ENCODE measurements at regions not wholly inside any gene's neighbourhood (a gene's known extent, or its start where the extent isn't known, plus 50 kb on each side); places are given as distances from the start of the nearest gene placed in this dataset.
A peak's percentile ranks its signal among the peaks of the same experiment; 100 is the strongest.

DNA sequence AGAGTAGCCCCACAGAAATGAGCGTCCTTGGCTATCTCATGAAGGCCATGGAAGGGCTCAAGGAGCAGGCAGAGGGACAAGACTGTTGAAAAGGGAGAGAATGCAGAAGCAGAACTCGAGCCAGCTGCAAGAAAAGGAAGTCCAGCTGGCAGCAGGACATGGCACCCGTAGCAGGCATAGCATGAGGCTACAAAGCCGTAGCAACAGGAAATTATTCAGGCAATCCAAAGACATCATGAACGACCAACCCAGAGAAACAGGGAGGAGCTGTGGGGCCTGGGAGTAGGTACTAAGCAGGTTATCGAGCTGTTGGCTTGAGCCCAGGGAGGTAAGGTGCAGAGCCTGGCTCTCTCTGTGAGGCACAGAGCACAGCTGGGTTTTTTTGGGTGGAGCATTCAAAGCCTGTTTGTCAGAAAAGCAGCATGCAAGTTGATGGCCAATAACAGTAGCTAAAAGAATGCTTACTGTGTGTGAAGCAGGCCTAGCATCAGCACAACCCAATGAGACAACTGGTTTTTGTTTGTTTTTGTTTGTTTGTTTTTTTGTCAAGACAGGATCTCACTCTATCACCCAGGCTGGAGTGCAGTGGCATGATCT is 144.0 kb upstream of the SMAD3 start:
- in situ Hi-C loops (cut with MboI), result no loop called here
- TF ChIP-seq CBX2 (IDR thresholded peaks at IDR 0.05; ENCODE audit: insufficient read depth, low read length, poor library complexity, severe bottlenecking), result no peak
- ChIA-PET POLR2A (interaction anchor here (0.7 to 2.3 kb wide), 3 partner anchors 11 to 96 kb away, joined by 3 to 7 read pairs (median 4); no protein-coding TSS in a partner anchor), CTCF (ENCODE audit: low intra/inter-chr PET ratio) (no interaction called here)
- H3K36me3 ChIP-seq (ENCODE audit: control insufficient read depth, insufficient read depth, low read length), result no peaks in the 10 kb centered on the region
- H3K79me2 ChIP-seq (ENCODE audit: control insufficient read depth, insufficient read depth, low read length), result no peaks in the 10 kb centered on the region
- H3K9ac ChIP-seq (ENCODE audit: insufficient read depth in 1 of 2, low read depth in 2 of 2, low read length in 2 of 2), result no peak overlapping the region
- 16% methylated on average over 5 of the region's 6 CpGs for WGBS (ENCODE audit: insufficient coverage, low coverage, missing lambda C conversion rate)
- no peak overlapping the region for H3K27ac ChIP-seq (ENCODE audit: extremely low read depth, low read depth, low read length)
- H2AFZ ChIP-seq (ENCODE audit: low read depth, low read length), result no peak overlapping the region; the same call in 1 of the 2 replicates
- H3K4me2 ChIP-seq (ENCODE audit: insufficient read depth, low read length), result no peak overlapping the region
- H4K20me1 ChIP-seq (replicated peaks; ENCODE audit: control insufficient read depth, insufficient read depth, low read length), result no peaks in the 10 kb centered on the region
- peaks cover 0 to 4% of the 10 kb centered on the region in 2 experiments; a peak in 1 of 5 replicates for H3K27me3 ChIP-seq (ENCODE audit: control insufficient read depth in 2 of 2, insufficient read depth in 2 of 2, low read length in 2 of 2)
- intact Hi-C loops (cut with micrococcal nuclease), result no loop called here
- no peaks in the 10 kb centered on the region for H3K9me1 ChIP-seq (ENCODE audit: control insufficient read depth, insufficient read depth, low read length)
- BruUV-seq (replicated peaks), result no TSS peak
- FAIRE-seq (no peak), ATAC-seq (no peak), DNase-seq (ENCODE audit: extremely low read depth in 1 of 4, low spot score in 3 of 4) (no peak)
- H3K9me3 ChIP-seq (replicated peaks; ENCODE audit: control insufficient read depth, insufficient read depth, low read depth, low read length), result peaks cover 6% of the 10 kb centered on the region
- H3K4me3 ChIP-seq, result no peak overlapping the region
- no peaks in the 10 kb centered on the region; a peak in 1 of 5 replicates for H3K4me1 ChIP-seq (replicated peaks in 1 of 2; ENCODE audit: control insufficient read depth in 2 of 2, insufficient read depth in 2 of 2, low read length in 2 of 2)

DNA sequence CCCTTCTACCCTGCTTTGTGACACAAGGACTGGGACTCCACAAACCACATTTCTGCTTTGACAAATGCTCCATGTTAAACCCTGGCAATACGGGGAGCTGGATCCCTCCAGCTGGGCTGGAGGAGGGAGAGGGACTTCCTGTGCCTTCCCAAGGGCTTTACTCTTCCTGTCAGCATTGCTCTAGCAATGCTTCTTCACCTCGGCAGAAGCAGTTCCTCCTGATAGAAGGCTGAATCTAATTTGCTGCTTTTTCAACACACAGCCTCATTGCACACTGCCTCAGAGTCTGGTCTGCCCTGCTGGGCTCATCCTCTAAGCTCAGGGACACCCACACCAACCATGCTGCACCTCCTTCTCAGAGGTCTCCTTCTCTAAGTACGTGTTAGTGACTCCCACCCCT is 142.8 kb upstream of the SMAD3 start:
- Histone ChIP-seq H3K27ac (ENCODE audit: extremely low read depth, low read depth, low read length) (no peak overlapping the region), H2AFZ (ENCODE audit: low read depth, low read length) (no peak overlapping the region), H3K79me2 (ENCODE audit: control insufficient read depth, insufficient read depth, low read length) (no peaks in the 10 kb centered on the region), H3K4me1 (replicated peaks in 1 of 2; ENCODE audit: control insufficient read depth in 2 of 2, insufficient read depth in 2 of 2, low read length in 2 of 2) (no peaks in the 10 kb centered on the region; a peak in 1 of 5 replicates), H3K9me1 (ENCODE audit: control insufficient read depth, insufficient read depth, low read length) (no peaks in the 10 kb centered on the region), H3K36me3 (ENCODE audit: control insufficient read depth, insufficient read depth, low read length) (no peaks in the 10 kb centered on the region), H4K20me1 (replicated peaks; ENCODE audit: control insufficient read depth, insufficient read depth, low read length) (no peaks in the 10 kb centered on the region), H3K9me3 (replicated peaks; ENCODE audit: control insufficient read depth, insufficient read depth, low read depth, low read length) (peaks cover 6% of the 10 kb centered on the region), H3K9ac (ENCODE audit: insufficient read depth in 1 of 2, low read depth in 2 of 2, low read length in 2 of 2) (no peak overlapping the region), H3K27me3 (ENCODE audit: control insufficient read depth in 2 of 2, insufficient read depth in 2 of 2, low read length in 2 of 2) (peaks cover 0 to 4% of the 10 kb centered on the region in 2 experiments; a peak in 1 of 5 replicates), H3K4me3 (no peak overlapping the region), H3K4me2 (ENCODE audit: insufficient read depth, low read length) (no peak overlapping the region)
- ATAC-seq (no peak), DNase-seq (ENCODE audit: extremely low read depth in 1 of 4, low spot score in 3 of 4) (no peak), FAIRE-seq (no peak)
- ChIA-PET CTCF (ENCODE audit: low intra/inter-chr PET ratio) (no interaction called here), POLR2A (no interaction called here)
- BruUV-seq (replicated peaks), result no TSS peak
- in situ Hi-C loops (cut with MboI), result no loop called here
- intact Hi-C loops (cut with micrococcal nuclease), result no loop called here
- 5% methylated on average over 3 of the region's 3 CpGs for WGBS (ENCODE audit: insufficient coverage, low coverage, missing lambda C conversion rate)
- TF ChIP-seq TRIM28 (IDR thresholded peaks at IDR 0.05) (peak; percentile 34; the same call in 1 of the 2 replicates), PTRF (tag; IDR thresholded peaks at IDR 0.05) (no peak), RBM17 (IDR thresholded peaks at IDR 0.05; ENCODE audit: borderline replicate concordance, low read depth, low read length) (no peak), JUND (IDR thresholded peaks at IDR 0.05; ENCODE audit: borderline replicate concordance, low read depth, low read length) (no peak), JUND (tag; IDR thresholded peaks at IDR 0.05; ENCODE audit: borderline replicate concordance, low read depth, low read length) (no peak), ASH1L (IDR thresholded peaks at IDR 0.05; ENCODE audit: borderline replicate concordance, low read depth, partially characterized antibody) (no peak)
- TF ChIP-seq, protein P1, sequence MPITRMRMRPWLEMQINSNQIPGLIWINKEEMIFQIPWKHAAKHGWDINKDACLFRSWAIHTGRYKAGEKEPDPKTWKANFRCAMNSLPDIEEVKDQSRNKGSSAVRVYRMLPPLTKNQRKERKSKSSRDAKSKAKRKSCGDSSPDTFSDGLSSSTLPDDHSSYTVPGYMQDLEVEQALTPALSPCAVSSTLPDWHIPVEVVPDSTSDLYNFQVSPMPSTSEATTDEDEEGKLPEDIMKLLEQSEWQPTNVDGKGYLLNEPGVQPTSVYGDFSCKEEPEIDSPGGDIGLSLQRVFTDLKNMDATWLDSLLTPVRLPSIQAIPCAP (CRISPR knock-in tag; IDR thresholded peaks at IDR 0.05; ENCODE audit: borderline replicate concordance), result no peak
- TF ChIP-seq, protein P2, sequence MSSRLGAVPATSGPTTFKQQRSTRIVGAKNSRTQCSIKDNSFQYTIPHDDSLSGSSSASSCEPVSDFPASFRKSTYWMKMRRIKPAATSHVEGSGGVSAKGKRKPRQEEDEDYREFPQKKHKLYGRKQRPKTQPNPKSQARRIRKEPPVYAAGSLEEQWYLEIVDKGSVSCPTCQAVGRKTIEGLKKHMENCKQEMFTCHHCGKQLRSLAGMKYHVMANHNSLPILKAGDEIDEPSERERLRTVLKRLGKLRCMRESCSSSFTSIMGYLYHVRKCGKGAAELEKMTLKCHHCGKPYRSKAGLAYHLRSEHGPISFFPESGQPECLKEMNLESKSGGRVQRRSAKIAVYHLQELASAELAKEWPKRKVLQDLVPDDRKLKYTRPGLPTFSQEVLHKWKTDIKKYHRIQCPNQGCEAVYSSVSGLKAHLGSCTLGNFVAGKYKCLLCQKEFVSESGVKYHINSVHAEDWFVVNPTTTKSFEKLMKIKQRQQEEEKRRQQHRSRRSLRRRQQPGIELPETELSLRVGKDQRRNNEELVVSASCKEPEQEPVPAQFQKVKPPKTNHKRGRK (tag; IDR thresholded peaks at IDR 0.05), result no peak
- TF ChIP-seq, protein P3, sequence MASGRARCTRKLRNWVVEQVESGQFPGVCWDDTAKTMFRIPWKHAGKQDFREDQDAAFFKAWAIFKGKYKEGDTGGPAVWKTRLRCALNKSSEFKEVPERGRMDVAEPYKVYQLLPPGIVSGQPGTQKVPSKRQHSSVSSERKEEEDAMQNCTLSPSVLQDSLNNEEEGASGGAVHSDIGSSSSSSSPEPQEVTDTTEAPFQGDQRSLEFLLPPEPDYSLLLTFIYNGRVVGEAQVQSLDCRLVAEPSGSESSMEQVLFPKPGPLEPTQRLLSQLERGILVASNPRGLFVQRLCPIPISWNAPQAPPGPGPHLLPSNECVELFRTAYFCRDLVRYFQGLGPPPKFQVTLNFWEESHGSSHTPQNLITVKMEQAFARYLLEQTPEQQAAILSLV (tag; IDR thresholded peaks at IDR 0.05), result no peak
- TF ChIP-seq, protein P4, sequence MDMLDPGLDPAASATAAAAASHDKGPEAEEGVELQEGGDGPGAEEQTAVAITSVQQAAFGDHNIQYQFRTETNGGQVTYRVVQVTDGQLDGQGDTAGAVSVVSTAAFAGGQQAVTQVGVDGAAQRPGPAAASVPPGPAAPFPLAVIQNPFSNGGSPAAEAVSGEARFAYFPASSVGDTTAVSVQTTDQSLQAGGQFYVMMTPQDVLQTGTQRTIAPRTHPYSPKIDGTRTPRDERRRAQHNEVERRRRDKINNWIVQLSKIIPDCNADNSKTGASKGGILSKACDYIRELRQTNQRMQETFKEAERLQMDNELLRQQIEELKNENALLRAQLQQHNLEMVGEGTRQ (CRISPR knock-in tag; IDR thresholded peaks at IDR 0.05), result no peak
